HEK293 (cell line): ENCODE measurements at regions not wholly inside any gene's neighbourhood (a gene's known extent, or its start where the extent isn't known, plus 50 kb on each side); places are given as distances from the start of the nearest gene placed in this dataset.

Experiments
- BCL11A ChIP-seq: fragments of 450-650 bp; formaldehyde crosslinking; IDR thresholded peaks from 2 replicates; pipeline ENCODE4 v1.5.1; 2016; ENCODE audit warnings: low read depth, missing biosample characterization, missing genetic modification characterization
- KLF16 ChIP-seq: fragments of 450-650 bp; formaldehyde crosslinking; IDR thresholded peaks from 2 replicates; pipeline ENCODE4 v1.5.1; 2017; ENCODE audit warnings: missing biosample characterization, missing genetic modification characterization
- PRDM2 ChIP-seq: fragments of 450-650 bp; formaldehyde crosslinking; IDR thresholded peaks from 2 replicates; pipeline ENCODE4 v1.5.1; 2016; ENCODE audit warnings: missing biosample characterization, missing genetic modification characterization, borderline replicate concordance
- REST ChIP-seq: fragments of 450-650 bp; formaldehyde crosslinking; IDR thresholded peaks from 2 replicates; pipeline ENCODE4 v1.5.1; 2016; ENCODE audit warnings: missing biosample characterization, missing genetic modification characterization
- ZBTB1 ChIP-seq: fragments of 450-650 bp; formaldehyde crosslinking; IDR thresholded peaks from 2 replicates; pipeline ENCODE4 v1.5.1; 2016; ENCODE audit warnings: missing biosample characterization, missing genetic modification characterization
- ZBTB11 ChIP-seq: fragments of 450-650 bp; formaldehyde crosslinking; conservative IDR thresholded peaks from 2 replicates; pipeline ENCODE4 v1.5.1; 2016; ENCODE audit warnings: low read depth, missing biosample characterization, missing genetic modification characterization
- ZNF121 ChIP-seq: fragments of 450-650 bp; formaldehyde crosslinking; IDR thresholded peaks from 2 replicates; pipeline ENCODE4 v1.5.1; 2016; ENCODE audit warnings: missing biosample characterization, missing genetic modification characterization
- ZNF140 ChIP-seq: fragments of 450-650 bp; formaldehyde crosslinking; IDR thresholded peaks from 2 replicates; pipeline ENCODE4 v1.5.1; 2016; ENCODE audit warnings: missing biosample characterization, missing genetic modification characterization
- ZNF157 ChIP-seq: fragments of 450-650 bp; formaldehyde crosslinking; IDR thresholded peaks from 2 replicates; pipeline ENCODE4 v1.5.1; 2016; ENCODE audit warnings: missing biosample characterization, missing genetic modification characterization
- ZNF585B ChIP-seq: fragments of 450-650 bp; formaldehyde crosslinking; IDR thresholded peaks from 2 replicates; pipeline ENCODE4 v1.5.1; 2016; ENCODE audit warnings: missing biosample characterization, missing genetic modification characterization
- ZNF785 ChIP-seq: fragments of 450-650 bp; formaldehyde crosslinking; IDR thresholded peaks from 2 replicates; pipeline ENCODE4 v1.5.1; 2016; ENCODE audit warnings: missing biosample characterization, missing genetic modification characterization
- TF ChIP-seq, protein P1 (sequence below): fragments of 450-650 bp; formaldehyde crosslinking; IDR thresholded peaks from 2 replicates; pipeline ENCODE4 v1.5.1; 2016; ENCODE audit warnings: missing biosample characterization, missing genetic modification characterization
- TF ChIP-seq, protein P2 (sequence below): fragments of 450-650 bp; formaldehyde crosslinking; IDR thresholded peaks from 2 replicates; pipeline ENCODE4 v1.5.1; 2016; ENCODE audit warnings: missing biosample characterization, missing genetic modification characterization

DNA sequence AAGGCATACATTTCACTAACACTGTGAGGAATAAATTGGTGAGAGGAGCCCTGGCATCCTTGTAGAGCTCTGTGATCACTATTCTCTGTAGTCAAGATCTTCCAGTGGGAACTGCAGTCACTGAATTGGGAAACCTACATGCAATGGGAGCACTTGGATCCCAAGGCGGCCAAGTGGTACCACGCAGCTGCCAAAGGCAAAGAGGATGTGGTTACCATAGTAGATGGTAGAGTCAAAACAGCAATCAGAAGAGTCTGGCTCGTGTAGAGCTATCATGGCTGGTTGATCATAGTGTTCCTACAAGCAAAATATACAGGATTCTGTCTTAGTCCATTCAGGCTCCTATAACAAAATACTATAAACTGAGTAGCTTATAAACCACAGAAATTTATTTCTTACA is 849.7 kb downstream of the ROBO2 start:
- TF ChIP-seq, protein P1, sequence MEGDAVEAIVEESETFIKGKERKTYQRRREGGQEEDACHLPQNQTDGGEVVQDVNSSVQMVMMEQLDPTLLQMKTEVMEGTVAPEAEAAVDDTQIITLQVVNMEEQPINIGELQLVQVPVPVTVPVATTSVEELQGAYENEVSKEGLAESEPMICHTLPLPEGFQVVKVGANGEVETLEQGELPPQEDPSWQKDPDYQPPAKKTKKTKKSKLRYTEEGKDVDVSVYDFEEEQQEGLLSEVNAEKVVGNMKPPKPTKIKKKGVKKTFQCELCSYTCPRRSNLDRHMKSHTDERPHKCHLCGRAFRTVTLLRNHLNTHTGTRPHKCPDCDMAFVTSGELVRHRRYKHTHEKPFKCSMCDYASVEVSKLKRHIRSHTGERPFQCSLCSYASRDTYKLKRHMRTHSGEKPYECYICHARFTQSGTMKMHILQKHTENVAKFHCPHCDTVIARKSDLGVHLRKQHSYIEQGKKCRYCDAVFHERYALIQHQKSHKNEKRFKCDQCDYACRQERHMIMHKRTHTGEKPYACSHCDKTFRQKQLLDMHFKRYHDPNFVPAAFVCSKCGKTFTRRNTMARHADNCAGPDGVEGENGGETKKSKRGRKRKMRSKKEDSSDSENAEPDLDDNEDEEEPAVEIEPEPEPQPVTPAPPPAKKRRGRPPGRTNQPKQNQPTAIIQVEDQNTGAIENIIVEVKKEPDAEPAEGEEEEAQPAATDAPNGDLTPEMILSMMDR: no peak
- no peak for TF ChIP-seq ZNF121 (tag by site-specific recombination)
- no peak for TF ChIP-seq PRDM2 (tag by site-specific recombination)
- no peak for TF ChIP-seq ZNF785 (tag by site-specific recombination)
- TF ChIP-seq ZBTB1 (tag by site-specific recombination): no peak
- no peak for TF ChIP-seq ZNF585B (tag by site-specific recombination)
- no peak for TF ChIP-seq ZNF157 (tag by site-specific recombination)
- no peak for TF ChIP-seq ZNF140
- TF ChIP-seq KLF16 (tag by site-specific recombination): no peak
- TF ChIP-seq, protein P2, sequence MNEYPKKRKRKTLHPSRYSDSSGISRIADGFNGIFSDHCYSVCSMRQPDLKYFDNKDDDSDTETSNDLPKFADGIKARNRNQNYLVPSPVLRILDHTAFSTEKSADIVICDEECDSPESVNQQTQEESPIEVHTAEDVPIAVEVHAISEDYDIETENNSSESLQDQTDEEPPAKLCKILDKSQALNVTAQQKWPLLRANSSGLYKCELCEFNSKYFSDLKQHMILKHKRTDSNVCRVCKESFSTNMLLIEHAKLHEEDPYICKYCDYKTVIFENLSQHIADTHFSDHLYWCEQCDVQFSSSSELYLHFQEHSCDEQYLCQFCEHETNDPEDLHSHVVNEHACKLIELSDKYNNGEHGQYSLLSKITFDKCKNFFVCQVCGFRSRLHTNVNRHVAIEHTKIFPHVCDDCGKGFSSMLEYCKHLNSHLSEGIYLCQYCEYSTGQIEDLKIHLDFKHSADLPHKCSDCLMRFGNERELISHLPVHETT: no peak
- no peak for TF ChIP-seq ZBTB11
- TF ChIP-seq REST (tag by site-specific recombination): no peak
- TF ChIP-seq BCL11A (tag by site-specific recombination): no peak
